Lower lobe of right lung (tissue), 2 donors: ENCODE measurements at regions not wholly inside any gene's neighbourhood (a gene's known extent, or its start where the extent isn't known, plus 50 kb on each side); places are given as distances from the start of the nearest gene placed in this dataset.
"Not testable (repeated sequence)": the region's sequence is repeated elsewhere in the genome, so short reads cannot be mapped to it uniquely, and the experiment has no call there.

Experiments
- ATAC-seq, 2 donors: fragments of 200-7000 bp; cut with Tn5 transposase; one replicate each; pipeline ENCODE4 v1.9.1; 2020 to 2022; ENCODE audit warnings: mild to moderate bottlenecking in 2 of 2, moderate library complexity in 2 of 2
- DNase-seq: peaks from one replicate; pipeline ENCODE4 v3.0.0-alpha.2; 2020
- H3K27ac ChIP-seq: fragments of 200-600 bp; one replicate; pipeline ENCODE4 v1.8.0; 2022
- H3K27me3 ChIP-seq: fragments of 200-600 bp; one replicate; pipeline ENCODE4 v1.8.0; 2022; ENCODE audit warnings: low read depth
- H3K36me3 ChIP-seq: fragments of 200-600 bp; one replicate; pipeline ENCODE4 v1.8.0; 2022; ENCODE audit warnings: mild to moderate bottlenecking
- H3K4me1 ChIP-seq: fragments of 200-600 bp; one replicate; pipeline ENCODE4 v1.8.0; 2022
- H3K4me3 ChIP-seq: fragments of 200-600 bp; one replicate; pipeline ENCODE4 v1.8.0; 2022; ENCODE audit warnings: mild to moderate bottlenecking
- H3K9me3 ChIP-seq: fragments of 200-600 bp; one replicate; pipeline ENCODE4 v1.8.0; 2022
- CTCF ChIP-seq: fragments of 200-600 bp; IDR thresholded peaks from one replicate; pipeline ENCODE4 v1.8.0; 2022; ENCODE audit warnings: antibody characterized with exemption, mild to moderate bottlenecking
- intact Hi-C: fragments of 100-400 bp; cut with DNase I; formaldehyde crosslinking; loops from one replicate; pipeline ENCODE4 v1.11.0; 2022
- donor health status: DM: no; HTN: yes; CAD: no; lungs with severe emphysema.

- Histone ChIP-seq H3K27ac (no peak overlapping the region), H3K4me1 (no peaks in the 10 kb centered on the region), H3K9me3 (peaks cover 7% of the 10 kb centered on the region), H3K27me3 (no peaks in the 10 kb centered on the region), H3K4me3 (no peak overlapping the region), H3K36me3 (no peaks in the 10 kb centered on the region)
- peak; percentile 61 to 76 for ATAC-seq
- no peak for TF ChIP-seq CTCF
- no peak for DNase-seq
- intact Hi-C loops: no loop called here
Observed at GRCh38 chr2:57408587-57408986, 638.0 kb upstream of the VRK2 start.

- H3K27me3 ChIP-seq: no peaks in the 10 kb centered on the region
- H3K36me3 ChIP-seq: no peaks in the 10 kb centered on the region
- DNase-seq (no peak), ATAC-seq (peak in 1 of 2 donors; percentile 23)
- intact Hi-C loops: no loop called here
- H3K4me1 ChIP-seq: no peaks in the 10 kb centered on the region
- H3K27ac ChIP-seq: no peak overlapping the region
- no peak overlapping the region for H3K4me3 ChIP-seq
- H3K9me3 ChIP-seq: peaks cover 13% of the 10 kb centered on the region
- no peak for TF ChIP-seq CTCF
Observed at GRCh38 chr2:57417007-57417406, 629.6 kb upstream of the VRK2 start.

GRCh38 chr2:57418859-57419346 lies 627.7 kb upstream of the VRK2 start:
- DNase-seq, H3K4me1 ChIP-seq, ATAC-seq, H3K27me3 ChIP-seq, H3K36me3 ChIP-seq, intact Hi-C loops, H3K27ac ChIP-seq, H3K9me3 ChIP-seq, H3K4me3 ChIP-seq: not testable (repeated sequence)

GRCh38 chr2:57429831-57430230 lies 616.8 kb upstream of the VRK2 start:
- no peaks in the 10 kb centered on the region for H3K27me3 ChIP-seq
- ATAC-seq: no peak
- no peaks in the 10 kb centered on the region for H3K36me3 ChIP-seq
- no peak overlapping the region for H3K4me3 ChIP-seq
- intact Hi-C loops: no loop called here
- no peak for DNase-seq
- H3K27ac ChIP-seq: no peak overlapping the region
- H3K4me1 ChIP-seq: no peaks in the 10 kb centered on the region
- no peak for TF ChIP-seq CTCF
- H3K9me3 ChIP-seq: no peaks in the 10 kb centered on the region

- no peaks in the 10 kb centered on the region for H3K4me1 ChIP-seq
- no peak overlapping the region for H3K27ac ChIP-seq
- no peaks in the 10 kb centered on the region for H3K27me3 ChIP-seq
- ATAC-seq (no peak), DNase-seq (no peak)
- intact Hi-C loops: no loop called here
- no peaks in the 10 kb centered on the region for H3K36me3 ChIP-seq
- H3K9me3 ChIP-seq: no peaks in the 10 kb centered on the region
- TF ChIP-seq CTCF: no peak
- H3K4me3 ChIP-seq: no peak overlapping the region
Observed at GRCh38 chr2:57432528-57432927, 614.1 kb upstream of the VRK2 start.

- H3K36me3 ChIP-seq: no peaks in the 10 kb centered on the region
- intact Hi-C loops: no loop called here
- no peaks in the 10 kb centered on the region for H3K9me3 ChIP-seq
- no peak for TF ChIP-seq CTCF
- ATAC-seq (peak in 1 of 2 donors; percentile 40), DNase-seq (no peak)
- no peak overlapping the region for H3K4me3 ChIP-seq
- H3K27me3 ChIP-seq: no peaks in the 10 kb centered on the region
- no peaks in the 10 kb centered on the region for H3K4me1 ChIP-seq
- H3K27ac ChIP-seq: no peak overlapping the region
Observed at GRCh38 chr2:57434441-57434840, 612.2 kb upstream of the VRK2 start.
